ENCODE measurements at regions not wholly inside any gene's neighbourhood (a gene's known extent, or its start where the extent isn't known, plus 50 kb on each side); places are given as distances from the start of the nearest gene placed in this dataset.

- Histone ChIP-seq H3K4me3 (no peak overlapping the region), H3K27ac (no peak overlapping the region), H3K27me3 (no peaks in the 10 kb centered on the region), H3K4me1 (no peaks in the 10 kb centered on the region), H3K36me3 (no peaks in the 10 kb centered on the region), H3K9me3 (no peaks in the 10 kb centered on the region)
- no peak for DNase-seq
- TF ChIP-seq EP300 (IDR thresholded peaks at IDR 0.05) (no peak), CTCF (IDR thresholded peaks at IDR 0.05) (no peak), POLR2A (IDR thresholded peaks at IDR 0.05) (no peak), POLR2AphosphoS5 (IDR thresholded peaks at IDR 0.05) (no peak)
- 72 to 91% methylated on average over 5 of the region's 5 CpGs for WGBS, 2 donors
- intact Hi-C loops (cut with DNase I) = no loop called here
Measured at GRCh38 chr12:30484658-30485057, 211.0 kb downstream of the IPO8 start.

DNA sequence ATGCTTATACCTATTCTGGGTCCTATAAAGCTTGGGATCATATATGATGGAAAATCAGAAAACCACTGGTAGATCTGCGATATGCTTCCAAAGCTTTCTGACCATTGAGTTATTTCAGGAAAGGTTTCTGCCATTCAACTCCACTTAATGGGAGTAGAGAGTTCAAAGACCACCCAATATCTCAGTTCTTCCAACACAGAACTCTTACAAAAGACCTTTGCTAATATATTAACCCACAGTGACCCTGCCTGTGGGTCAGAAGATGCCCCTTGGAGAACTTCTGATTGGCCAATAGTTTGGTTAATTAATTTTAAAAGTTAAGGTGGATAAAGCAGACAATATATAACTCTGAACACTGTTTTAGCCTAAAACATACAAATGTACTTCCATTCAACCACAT is 213.0 kb downstream of the IPO8 start:
- intact Hi-C loops (cut with DNase I) = no loop called here
- no peak for DNase-seq
- TF ChIP-seq POLR2A (IDR thresholded peaks at IDR 0.05) = no peak
- no peak for TF ChIP-seq EP300 (IDR thresholded peaks at IDR 0.05)
- no peak for TF ChIP-seq POLR2AphosphoS5 (IDR thresholded peaks at IDR 0.05)
- no peak overlapping the region for H3K27ac ChIP-seq
- WGBS, 2 donors = 85 to 94% methylated on average over 1 of the region's 1 CpG
- no peaks in the 10 kb centered on the region for H3K27me3 ChIP-seq
- no peaks in the 10 kb centered on the region for H3K36me3 ChIP-seq
- no peak overlapping the region for H3K4me3 ChIP-seq
- H3K9me3 ChIP-seq = no peaks in the 10 kb centered on the region
- H3K4me1 ChIP-seq = no peaks in the 10 kb centered on the region

DNA sequence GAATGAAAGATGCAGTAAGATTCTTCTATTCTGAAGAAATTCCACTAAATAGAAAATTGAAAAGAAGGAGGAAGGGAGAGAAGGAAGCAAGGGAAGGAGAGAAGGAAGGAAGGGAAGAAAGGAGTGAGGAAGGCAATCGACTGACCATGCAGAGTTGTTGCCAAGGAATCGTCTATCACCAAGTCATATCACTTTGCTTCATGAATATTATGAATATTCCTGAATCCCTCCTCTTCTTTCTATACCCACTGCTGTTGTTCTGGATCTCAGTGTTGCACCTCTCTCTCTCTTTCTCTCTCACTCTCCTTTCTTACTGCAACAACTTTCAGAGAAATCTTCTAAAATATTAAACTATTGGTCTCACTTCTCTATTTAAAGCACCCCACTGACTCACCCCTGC is 222.4 kb downstream of the IPO8 start:
- Histone ChIP-seq H3K4me3 (no peak overlapping the region), H3K36me3 (no peaks in the 10 kb centered on the region), H3K27ac (no peak overlapping the region), H3K27me3 (no peaks in the 10 kb centered on the region), H3K4me1 (no peaks in the 10 kb centered on the region), H3K9me3 (no peaks in the 10 kb centered on the region)
- intact Hi-C loops (cut with DNase I) = no loop called here
- WGBS, 2 donors = 55 to 60% methylated on average over 2 of the region's 2 CpGs
- no peak for TF ChIP-seq EP300 (IDR thresholded peaks at IDR 0.05)
- TF ChIP-seq CTCF (IDR thresholded peaks at IDR 0.05) = no peak
- no peak for TF ChIP-seq POLR2AphosphoS5 (IDR thresholded peaks at IDR 0.05)
- TF ChIP-seq POLR2A (IDR thresholded peaks at IDR 0.05) = no peak
- DNase-seq = no peak

- no peak for TF ChIP-seq CTCF (IDR thresholded peaks at IDR 0.05)
- TF ChIP-seq POLR2AphosphoS5 (IDR thresholded peaks at IDR 0.05) = no peak
- no peak for TF ChIP-seq EP300 (IDR thresholded peaks at IDR 0.05)
- TF ChIP-seq POLR2A (IDR thresholded peaks at IDR 0.05) = no peak
- intact Hi-C loops (cut with DNase I) = no loop called here
- no peak for DNase-seq
- Histone ChIP-seq H3K4me3 (no peak overlapping the region), H3K27ac (no peak overlapping the region), H3K4me1 (no peaks in the 10 kb centered on the region), H3K9me3 (no peaks in the 10 kb centered on the region), H3K27me3 (no peaks in the 10 kb centered on the region), H3K36me3 (no peaks in the 10 kb centered on the region)
- WGBS, 2 donors = 35 to 74% methylated on average over 4 of the region's 4 CpGs
Measured at GRCh38 chr12:30466093-30466585, 229.5 kb downstream of the IPO8 start.

DNA sequence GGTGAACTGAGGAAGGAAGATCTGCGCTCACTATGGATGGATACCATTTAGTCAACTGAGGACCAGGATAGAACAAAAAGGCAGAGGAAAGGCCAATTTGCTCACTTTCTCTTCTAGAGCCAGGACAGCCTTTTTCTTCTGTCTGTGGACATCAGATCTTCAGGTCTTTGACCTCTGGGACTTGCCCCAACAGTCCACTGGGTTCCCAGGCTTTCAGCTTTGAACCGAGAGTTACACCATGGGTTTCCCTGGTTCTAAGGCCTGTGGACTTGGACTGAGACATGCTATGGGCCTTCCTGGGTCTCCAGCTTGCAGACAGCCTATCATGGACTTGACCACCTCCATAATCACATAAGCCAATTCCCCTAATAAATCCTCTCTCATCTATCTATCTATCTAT is 232.0 kb downstream of the IPO8 start:
- no peak overlapping the region for H3K4me3 ChIP-seq
- 68 to 94% methylated on average over 2 of the region's 2 CpGs for WGBS, 2 donors
- no peak for DNase-seq
- no peaks in the 10 kb centered on the region for H3K27me3 ChIP-seq
- no peaks in the 10 kb centered on the region for H3K4me1 ChIP-seq
- intact Hi-C loops (cut with DNase I) = no loop called here
- H3K36me3 ChIP-seq = no peaks in the 10 kb centered on the region
- H3K9me3 ChIP-seq = no peaks in the 10 kb centered on the region
- TF ChIP-seq CTCF (IDR thresholded peaks at IDR 0.05) = no peak
- TF ChIP-seq POLR2AphosphoS5 (IDR thresholded peaks at IDR 0.05) = no peak
- no peak for TF ChIP-seq POLR2A (IDR thresholded peaks at IDR 0.05)
- no peak for TF ChIP-seq EP300 (IDR thresholded peaks at IDR 0.05)
- H3K27ac ChIP-seq = no peak overlapping the region

All from sigmoid colon (tissue), 6 donors.